ENCODE measurements at regions not wholly inside any gene's neighbourhood (a gene's known extent, or its start where the extent isn't known, plus 50 kb on each side); places are given as distances from the start of the nearest gene placed in this dataset.

DNA sequence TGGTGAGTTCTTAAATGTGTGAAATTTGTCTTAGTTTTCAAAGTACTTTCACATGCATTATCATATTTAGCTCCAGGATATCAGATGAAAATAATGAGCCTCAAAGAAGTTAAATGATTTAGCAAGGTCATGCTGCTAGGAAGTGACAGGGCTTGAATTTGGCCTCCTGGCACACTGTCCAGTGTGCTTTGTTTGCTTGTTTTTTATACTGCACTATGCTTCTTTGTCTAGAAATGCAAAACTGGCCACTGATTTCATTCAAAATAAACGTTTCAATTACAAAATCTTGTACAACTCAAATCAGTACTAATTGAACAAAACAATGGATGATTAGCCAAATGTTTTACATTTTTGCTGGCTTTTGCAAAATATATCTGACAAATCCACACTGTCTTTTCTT, 583.3 kb upstream of the CBLB start:
- H3K36me3 ChIP-seq (ENCODE audit: control insufficient read depth in 4 of 4, insufficient read depth in 4 of 4, low read length in 3 of 4): no peaks in the 10 kb centered on the region
- CTCF ChIA-PET: interaction anchor here (1.9 kb wide), 1 partner anchor 9 kb away, joined by 6 read pairs; no protein-coding TSS in a partner anchor
- POLR2A ChIA-PET: no interaction called here
- WGBS (ENCODE audit: insufficient coverage): no CpG with 5 or more reads among the region's 1 CpG
- H3K27ac ChIP-seq (ENCODE audit: insufficient read depth in 1 of 2, low read depth in 1 of 2, low read length in 2 of 2, poor library complexity in 1 of 2, severe bottlenecking in 2 of 2): no peak overlapping the region
- H3K27me3 ChIP-seq (replicated peaks in 2 of 5; ENCODE audit: control insufficient read depth in 4 of 5, insufficient read depth in 5 of 5, low read length in 4 of 5): no peaks in the 10 kb centered on the region
- peaks cover 0 to 1% (median 0%) of the 10 kb centered on the region in 5 experiments for H3K9me3 ChIP-seq (ENCODE audit: control extremely low read depth in 1 of 5, control insufficient read depth in 4 of 5, insufficient read depth in 2 of 5, low read depth in 1 of 5, low read length in 4 of 5)
- no peak overlapping the region for H3K4me3 ChIP-seq (ENCODE audit: control insufficient read depth in 1 of 7, extremely low read depth in 1 of 7, insufficient read depth in 4 of 7, low read depth in 2 of 7, low read length in 6 of 7)
- peaks cover 0 to 8% (median 2%) of the 10 kb centered on the region in 4 experiments for H3K4me1 ChIP-seq (ENCODE audit: control extremely low read depth in 1 of 4, control insufficient read depth in 4 of 4, insufficient read depth in 4 of 4, low read length in 3 of 4)
- no peak for DNase-seq

- H3K27ac ChIP-seq (ENCODE audit: insufficient read depth in 1 of 2, low read depth in 1 of 2, low read length in 2 of 2, poor library complexity in 1 of 2, severe bottlenecking in 2 of 2): no peak overlapping the region
- peaks cover 0 to 21% (median 7%) of the 10 kb centered on the region in 4 experiments for H3K4me1 ChIP-seq (ENCODE audit: control extremely low read depth in 1 of 4, control insufficient read depth in 4 of 4, insufficient read depth in 4 of 4, low read length in 3 of 4)
- ChIA-PET POLR2A (no interaction called here), CTCF (no interaction called here)
- no peak overlapping the region for H3K4me3 ChIP-seq (ENCODE audit: control insufficient read depth in 1 of 7, extremely low read depth in 1 of 7, insufficient read depth in 4 of 7, low read depth in 2 of 7, low read length in 6 of 7)
- no peak for DNase-seq
- H3K9me3 ChIP-seq (ENCODE audit: control extremely low read depth in 1 of 5, control insufficient read depth in 4 of 5, insufficient read depth in 2 of 5, low read depth in 1 of 5, low read length in 4 of 5): peaks cover 0 to 1% (median 0%) of the 10 kb centered on the region in 5 experiments
- H3K27me3 ChIP-seq (replicated peaks in 2 of 5; ENCODE audit: control insufficient read depth in 4 of 5, insufficient read depth in 5 of 5, low read length in 4 of 5): no peaks in the 10 kb centered on the region
- no peaks in the 10 kb centered on the region for H3K36me3 ChIP-seq (ENCODE audit: control insufficient read depth in 4 of 4, insufficient read depth in 4 of 4, low read length in 3 of 4)
- 96% methylated on average over 3 of the region's 4 CpGs for WGBS (ENCODE audit: insufficient coverage)
Measured at GRCh38 chr3:106454497-106454896, 585.7 kb upstream of the CBLB start.

DNA sequence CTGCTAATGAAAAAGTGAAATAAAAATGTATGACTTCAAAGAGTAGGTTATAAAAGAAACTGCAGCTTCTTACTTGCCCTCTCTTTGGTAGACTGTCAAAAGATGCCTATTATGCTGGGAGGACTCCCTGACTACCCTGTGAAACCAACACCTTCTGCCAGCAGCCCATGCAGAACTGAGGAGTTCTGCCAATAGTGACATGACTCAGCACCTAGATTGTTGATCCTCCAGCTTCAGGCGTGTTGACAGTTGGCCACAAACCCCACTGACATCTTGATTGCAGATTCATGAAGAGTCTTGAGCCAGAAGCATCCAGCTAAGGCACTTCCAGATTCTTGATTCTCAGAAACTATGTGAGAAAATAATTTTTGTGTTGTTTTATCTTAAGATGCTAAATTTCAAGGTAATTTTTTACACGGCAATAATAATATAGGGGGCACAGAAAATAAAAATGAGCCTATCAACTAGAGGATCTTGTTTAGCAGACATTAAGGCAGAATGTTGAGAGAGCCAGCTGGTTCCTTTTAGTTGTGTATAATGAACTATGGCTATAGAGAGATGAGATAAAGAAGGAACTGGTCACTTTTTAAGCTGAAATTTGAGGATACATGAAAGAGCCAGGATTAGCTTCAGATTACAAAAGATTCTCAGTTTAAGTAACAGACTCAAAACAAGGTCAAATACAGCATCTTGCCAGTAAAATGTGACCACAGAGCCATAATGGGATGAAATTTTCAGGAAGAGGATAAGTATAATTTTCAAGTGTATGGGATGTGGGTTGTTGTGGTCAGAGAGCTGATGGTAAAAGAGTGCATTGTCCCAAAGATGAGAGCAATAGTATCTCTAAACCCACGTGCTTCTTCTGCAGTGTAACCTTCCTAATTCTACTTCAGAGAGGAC, 588.7 kb upstream of the CBLB start:
- Histone ChIP-seq H3K27ac (ENCODE audit: insufficient read depth in 1 of 2, low read depth in 1 of 2, low read length in 2 of 2, poor library complexity in 1 of 2, severe bottlenecking in 2 of 2) (no peak overlapping the region), H3K27me3 (replicated peaks in 2 of 5; ENCODE audit: control insufficient read depth in 4 of 5, insufficient read depth in 5 of 5, low read length in 4 of 5) (no peaks in the 10 kb centered on the region), H3K36me3 (ENCODE audit: control insufficient read depth in 4 of 4, insufficient read depth in 4 of 4, low read length in 3 of 4) (no peaks in the 10 kb centered on the region), H3K4me3 (ENCODE audit: control insufficient read depth in 1 of 7, extremely low read depth in 1 of 7, insufficient read depth in 4 of 7, low read depth in 2 of 7, low read length in 6 of 7) (no peak overlapping the region), H3K4me1 (ENCODE audit: control extremely low read depth in 1 of 4, control insufficient read depth in 4 of 4, insufficient read depth in 4 of 4, low read length in 3 of 4) (peaks cover 0 to 21% (median 7%) of the 10 kb centered on the region in 4 experiments), H3K9me3 (ENCODE audit: control extremely low read depth in 1 of 5, control insufficient read depth in 4 of 5, insufficient read depth in 2 of 5, low read depth in 1 of 5, low read length in 4 of 5) (no peaks in the 10 kb centered on the region)
- CTCF ChIA-PET: no interaction called here
- peak; percentile 58 to 93 (median 89) for DNase-seq
- POLR2A ChIA-PET: no interaction called here
- 67% methylated on average over 3 of the region's 3 CpGs for WGBS (ENCODE audit: insufficient coverage)

DNA sequence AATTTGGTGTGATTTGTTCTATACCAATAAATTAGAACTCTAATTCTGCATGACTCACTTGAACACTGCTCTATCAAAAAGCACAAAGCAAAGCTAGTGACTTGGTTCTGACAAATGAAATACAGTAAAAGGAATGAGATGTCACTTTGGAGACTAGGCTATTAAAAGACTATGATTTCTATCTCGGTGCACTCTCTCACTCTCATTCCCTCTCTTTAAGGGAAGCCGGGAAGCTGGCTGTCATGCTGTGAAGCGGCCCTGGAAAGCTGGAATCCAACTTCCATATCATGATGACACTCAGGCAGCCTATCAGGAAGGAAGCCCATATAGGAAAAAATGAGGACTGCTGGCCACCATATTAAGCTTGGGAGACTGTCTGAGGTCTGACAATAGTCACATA, 590.1 kb upstream of the CBLB start:
- no peak overlapping the region for H3K27ac ChIP-seq (ENCODE audit: insufficient read depth in 1 of 2, low read depth in 1 of 2, low read length in 2 of 2, poor library complexity in 1 of 2, severe bottlenecking in 2 of 2)
- no peak overlapping the region for H3K4me3 ChIP-seq (ENCODE audit: control insufficient read depth in 1 of 7, extremely low read depth in 1 of 7, insufficient read depth in 4 of 7, low read depth in 2 of 7, low read length in 6 of 7)
- POLR2A ChIA-PET: no interaction called here
- no peaks in the 10 kb centered on the region for H3K27me3 ChIP-seq (replicated peaks in 2 of 5; ENCODE audit: control insufficient read depth in 4 of 5, insufficient read depth in 5 of 5, low read length in 4 of 5)
- H3K4me1 ChIP-seq (ENCODE audit: control extremely low read depth in 1 of 4, control insufficient read depth in 4 of 4, insufficient read depth in 4 of 4, low read length in 3 of 4): peaks cover 0 to 21% (median 7%) of the 10 kb centered on the region in 4 experiments
- H3K9me3 ChIP-seq (ENCODE audit: control extremely low read depth in 1 of 5, control insufficient read depth in 4 of 5, insufficient read depth in 2 of 5, low read depth in 1 of 5, low read length in 4 of 5): no peaks in the 10 kb centered on the region
- no peaks in the 10 kb centered on the region for H3K36me3 ChIP-seq (ENCODE audit: control insufficient read depth in 4 of 4, insufficient read depth in 4 of 4, low read length in 3 of 4)
- 100% methylated on average over 1 of the region's 3 CpGs for WGBS (ENCODE audit: insufficient coverage)
- CTCF ChIA-PET: no interaction called here
- DNase-seq: no peak

- Histone ChIP-seq H3K9me3 (ENCODE audit: control extremely low read depth in 1 of 5, control insufficient read depth in 4 of 5, insufficient read depth in 2 of 5, low read depth in 1 of 5, low read length in 4 of 5) (no peaks in the 10 kb centered on the region), H3K27me3 (replicated peaks in 2 of 5; ENCODE audit: control insufficient read depth in 4 of 5, insufficient read depth in 5 of 5, low read length in 4 of 5) (no peaks in the 10 kb centered on the region), H3K4me1 (ENCODE audit: control extremely low read depth in 1 of 4, control insufficient read depth in 4 of 4, insufficient read depth in 4 of 4, low read length in 3 of 4) (no peaks in the 10 kb centered on the region), H3K4me3 (ENCODE audit: control insufficient read depth in 1 of 7, extremely low read depth in 1 of 7, insufficient read depth in 4 of 7, low read depth in 2 of 7, low read length in 6 of 7) (no peak overlapping the region), H3K27ac (ENCODE audit: insufficient read depth in 1 of 2, low read depth in 1 of 2, low read length in 2 of 2, poor library complexity in 1 of 2, severe bottlenecking in 2 of 2) (no peak overlapping the region), H3K36me3 (ENCODE audit: control insufficient read depth in 4 of 4, insufficient read depth in 4 of 4, low read length in 3 of 4) (no peaks in the 10 kb centered on the region)
- WGBS (ENCODE audit: insufficient coverage): 92% methylated on average over 2 of the region's 2 CpGs
- POLR2A ChIA-PET: interaction anchor here (0.5 kb wide), 1 partner anchor 176 kb away, joined by 3 read pairs; no protein-coding TSS in a partner anchor
- peak in 1 of 3 donors; percentile 4 for DNase-seq
- CTCF ChIA-PET: no interaction called here
Measured at GRCh38 chr3:106466881-106467280, 598.1 kb upstream of the CBLB start.

- POLR2A ChIA-PET: no interaction called here
- no peaks in the 10 kb centered on the region for H3K27me3 ChIP-seq (replicated peaks in 2 of 5; ENCODE audit: control insufficient read depth in 4 of 5, insufficient read depth in 5 of 5, low read length in 4 of 5)
- CTCF ChIA-PET: no interaction called here
- peaks cover 0 to 5% (median 0%) of the 10 kb centered on the region in 5 experiments for H3K9me3 ChIP-seq (ENCODE audit: control extremely low read depth in 1 of 5, control insufficient read depth in 4 of 5, insufficient read depth in 2 of 5, low read depth in 1 of 5, low read length in 4 of 5)
- H3K36me3 ChIP-seq (ENCODE audit: control insufficient read depth in 4 of 4, insufficient read depth in 4 of 4, low read length in 3 of 4): no peaks in the 10 kb centered on the region
- H3K4me3 ChIP-seq (ENCODE audit: control insufficient read depth in 1 of 7, extremely low read depth in 1 of 7, insufficient read depth in 4 of 7, low read depth in 2 of 7, low read length in 6 of 7): no peak overlapping the region
- H3K4me1 ChIP-seq (ENCODE audit: control extremely low read depth in 1 of 4, control insufficient read depth in 4 of 4, insufficient read depth in 4 of 4, low read length in 3 of 4): no peaks in the 10 kb centered on the region
- H3K27ac ChIP-seq (ENCODE audit: insufficient read depth in 1 of 2, low read depth in 1 of 2, low read length in 2 of 2, poor library complexity in 1 of 2, severe bottlenecking in 2 of 2): no peak overlapping the region
- no peak for DNase-seq
- 100% methylated on average over 1 of the region's 7 CpGs for WGBS (ENCODE audit: insufficient coverage)
Measured at GRCh38 chr3:106473576-106474475, 605.0 kb upstream of the CBLB start.

- POLR2A ChIA-PET: no interaction called here
- CTCF ChIA-PET: no interaction called here
- Histone ChIP-seq H3K4me3 (ENCODE audit: control insufficient read depth in 1 of 7, extremely low read depth in 1 of 7, insufficient read depth in 4 of 7, low read depth in 2 of 7, low read length in 6 of 7) (no peak overlapping the region), H3K36me3 (ENCODE audit: control insufficient read depth in 4 of 4, insufficient read depth in 4 of 4, low read length in 3 of 4) (no peaks in the 10 kb centered on the region), H3K4me1 (ENCODE audit: control extremely low read depth in 1 of 4, control insufficient read depth in 4 of 4, insufficient read depth in 4 of 4, low read length in 3 of 4) (no peaks in the 10 kb centered on the region), H3K9me3 (ENCODE audit: control extremely low read depth in 1 of 5, control insufficient read depth in 4 of 5, insufficient read depth in 2 of 5, low read depth in 1 of 5, low read length in 4 of 5) (peaks cover 0 to 16% (median 4%) of the 10 kb centered on the region in 5 experiments), H3K27me3 (replicated peaks in 2 of 5; ENCODE audit: control insufficient read depth in 4 of 5, insufficient read depth in 5 of 5, low read length in 4 of 5) (no peaks in the 10 kb centered on the region), H3K27ac (ENCODE audit: insufficient read depth in 1 of 2, low read depth in 1 of 2, low read length in 2 of 2, poor library complexity in 1 of 2, severe bottlenecking in 2 of 2) (no peak overlapping the region)
- no peak for DNase-seq
- WGBS (ENCODE audit: insufficient coverage): 100% methylated on average over 4 of the region's 5 CpGs
Measured at GRCh38 chr3:106482451-106482850, 613.6 kb upstream of the CBLB start.

Measured in common myeloid progenitor, CD34-positive (primary cell).